ENCODE measurements at regions not wholly inside any gene's neighbourhood (a gene's known extent, or its start where the extent isn't known, plus 50 kb on each side); places are given as distances from the start of the nearest gene placed in this dataset.

- H3K9me3 ChIP-seq (ENCODE audit: control insufficient read depth, low read length): no peaks in the 10 kb centered on the region
Observed at GRCh38 chr16:88286301-88286923, 96.3 kb upstream of the ZNF469 start.

GRCh38 chr16:88287219-88287618 lies 95.5 kb upstream of the ZNF469 start:
- H3K36me3 ChIP-seq (ENCODE audit: control insufficient read depth, insufficient read depth, low read length): no peaks in the 10 kb centered on the region
- H3K9ac ChIP-seq: no peak overlapping the region
- no peaks in the 10 kb centered on the region for H3K4me1 ChIP-seq
- peak; percentile 16 for TF ChIP-seq CTCF (IDR thresholded peaks at IDR 0.05)
- no peaks in the 10 kb centered on the region for H3K9me3 ChIP-seq (ENCODE audit: control insufficient read depth, low read length)
- H3K79me2 ChIP-seq: no peaks in the 10 kb centered on the region
- H2AFZ ChIP-seq: no peak overlapping the region
- no peak overlapping the region for H3K27ac ChIP-seq
- H3K4me3 ChIP-seq (ENCODE audit: low read depth, low read length): no peak overlapping the region
- H3K4me2 ChIP-seq (ENCODE audit: low read length): no peak overlapping the region
- H3K27me3 ChIP-seq (ENCODE audit: control insufficient read depth, insufficient read depth, low read length): no peaks in the 10 kb centered on the region

More at GRCh38 chr16:88286301-88286923, 96.3 kb upstream of the ZNF469 start:
- Histone ChIP-seq H3K27ac (no peak overlapping the region), H3K27me3 (ENCODE audit: control insufficient read depth, insufficient read depth, low read length) (no peaks in the 10 kb centered on the region), H2AFZ (no peak overlapping the region), H3K36me3 (ENCODE audit: control insufficient read depth, insufficient read depth, low read length) (no peaks in the 10 kb centered on the region), H3K4me2 (ENCODE audit: low read length) (no peak overlapping the region), H3K9ac (no peak overlapping the region), H3K4me3 (ENCODE audit: low read depth, low read length) (no peak overlapping the region), H3K79me2 (no peaks in the 10 kb centered on the region), H3K4me1 (no peaks in the 10 kb centered on the region)
- TF ChIP-seq CTCF (IDR thresholded peaks at IDR 0.05): no peak

GRCh38 chr16:88288303-88288702 lies 94.5 kb upstream of the ZNF469 start:
- Histone ChIP-seq H3K27ac (no peak overlapping the region), H3K79me2 (no peaks in the 10 kb centered on the region), H3K9ac (no peak overlapping the region), H3K27me3 (ENCODE audit: control insufficient read depth, insufficient read depth, low read length) (no peaks in the 10 kb centered on the region), H3K4me1 (no peaks in the 10 kb centered on the region), H2AFZ (no peak overlapping the region), H3K9me3 (ENCODE audit: control insufficient read depth, low read length) (no peaks in the 10 kb centered on the region), H3K36me3 (ENCODE audit: control insufficient read depth, insufficient read depth, low read length) (no peaks in the 10 kb centered on the region), H3K4me2 (ENCODE audit: low read length) (no peak overlapping the region), H3K4me3 (ENCODE audit: low read depth, low read length) (no peak overlapping the region)
- no peak for TF ChIP-seq CTCF (IDR thresholded peaks at IDR 0.05)

- Histone ChIP-seq H3K9me3 (ENCODE audit: control insufficient read depth, low read length) (no peaks in the 10 kb centered on the region), H3K9ac (no peak overlapping the region), H3K27ac (no peak overlapping the region), H3K4me1 (no peaks in the 10 kb centered on the region), H3K36me3 (ENCODE audit: control insufficient read depth, insufficient read depth, low read length) (no peaks in the 10 kb centered on the region), H3K79me2 (no peaks in the 10 kb centered on the region), H3K4me3 (ENCODE audit: low read depth, low read length) (no peak overlapping the region), H2AFZ (no peak overlapping the region), H3K27me3 (ENCODE audit: control insufficient read depth, insufficient read depth, low read length) (no peaks in the 10 kb centered on the region), H3K4me2 (ENCODE audit: low read length) (no peak overlapping the region)
- no peak for TF ChIP-seq CTCF (IDR thresholded peaks at IDR 0.05)
Observed at GRCh38 chr16:88289001-88289400, 93.8 kb upstream of the ZNF469 start.

- H3K79me2 ChIP-seq: no peaks in the 10 kb centered on the region
- H3K27me3 ChIP-seq (ENCODE audit: control insufficient read depth, insufficient read depth, low read length): peaks cover under 1% of the 10 kb centered on the region
- no peak overlapping the region for H3K4me3 ChIP-seq (ENCODE audit: low read depth, low read length)
- no peak overlapping the region for H3K27ac ChIP-seq
- H3K36me3 ChIP-seq (ENCODE audit: control insufficient read depth, insufficient read depth, low read length): no peaks in the 10 kb centered on the region
- H2AFZ ChIP-seq: no peak overlapping the region
- H3K9ac ChIP-seq: no peak overlapping the region
- H3K9me3 ChIP-seq (ENCODE audit: control insufficient read depth, low read length): no peaks in the 10 kb centered on the region
- no peak overlapping the region for H3K4me2 ChIP-seq (ENCODE audit: low read length)
- no peak for TF ChIP-seq CTCF (IDR thresholded peaks at IDR 0.05)
- no peaks in the 10 kb centered on the region for H3K4me1 ChIP-seq
Observed at GRCh38 chr16:88289561-88289960, 93.2 kb upstream of the ZNF469 start.
